IPS-NIHi7 (cell line): ENCODE measurements at regions not wholly inside any gene's neighbourhood (a gene's known extent, or its start where the extent isn't known, plus 50 kb on each side); places are given as distances from the start of the nearest gene placed in this dataset.
"Not testable (repeated sequence)": the region's sequence is repeated elsewhere in the genome, so short reads cannot be mapped to it uniquely, and the experiment has no call there.

Experiments used
- DNase-seq: peaks from one replicate; pipeline ENCODE4 v3.0.0; 2012; ENCODE audit warnings: mixed read lengths; ENCODE audit errors: extremely low spot score

- DNase-seq = no peak
These were observed 115.3 kb upstream of the IRX2 start for GRCh38 chr5:2866662-2867372.

DNA sequence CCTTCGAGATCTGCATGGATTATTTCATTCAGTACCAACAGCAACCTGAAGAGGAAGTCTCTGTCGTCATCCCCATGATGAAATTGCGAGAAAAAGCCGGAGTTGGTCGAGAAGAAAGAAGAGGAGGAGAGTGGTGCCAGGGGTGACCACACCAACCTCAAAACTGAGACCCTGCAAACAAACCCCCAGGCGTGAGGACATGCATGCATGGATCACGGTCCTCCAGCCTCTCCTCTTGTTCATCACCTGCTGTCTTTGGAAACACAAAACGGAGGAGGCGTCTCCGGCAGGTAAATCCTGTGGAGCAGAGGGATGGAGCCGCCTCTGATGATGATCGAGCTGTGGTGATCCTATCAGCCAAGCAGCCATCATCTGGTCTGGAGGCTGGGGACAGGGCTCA, 114.4 kb upstream of the IRX2 start:
- no peak for DNase-seq

GRCh38 chr5:2864515-2865105, 113.1 kb upstream of the IRX2 start:
- no peak for DNase-seq

DNA sequence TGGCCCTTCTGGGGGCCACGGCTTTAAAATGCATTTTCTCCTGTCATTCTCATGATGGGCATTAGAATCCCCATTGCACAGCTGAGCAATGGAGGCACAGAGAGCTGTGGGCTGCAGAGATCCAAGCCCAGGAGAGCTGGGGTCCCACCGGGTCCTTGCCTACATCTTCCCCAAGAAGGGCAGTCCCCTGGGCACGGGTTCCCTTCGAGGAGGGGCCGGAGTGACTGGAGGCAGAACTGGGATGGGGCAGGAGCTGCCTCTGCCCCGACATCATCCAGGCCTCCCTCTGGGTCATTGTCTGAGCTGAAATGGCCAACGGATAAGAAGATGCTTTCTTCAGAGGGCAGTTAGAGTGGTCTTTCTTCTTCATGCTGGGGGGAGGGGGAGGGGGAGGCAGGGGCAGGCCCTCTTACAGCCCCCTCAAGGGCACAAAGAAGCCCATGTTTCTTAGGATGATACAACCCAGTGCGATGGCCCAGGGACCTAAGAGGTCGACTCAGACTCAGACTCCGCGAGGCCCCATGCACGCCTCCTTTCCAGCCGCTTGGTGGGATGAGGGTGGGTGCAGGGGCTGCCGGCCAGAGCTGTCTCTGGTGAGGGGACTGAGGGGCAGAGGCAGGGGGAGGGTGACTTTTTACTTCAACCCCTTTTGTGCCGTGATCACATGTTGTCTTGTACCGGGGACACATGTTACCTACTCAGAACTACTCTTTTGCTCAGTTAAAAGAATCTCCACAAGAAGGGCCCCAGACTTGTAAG, 112.4 kb upstream of the IRX2 start:
- DNase-seq = no peak

GRCh38 chr5:2863133-2863532, 111.7 kb upstream of the IRX2 start:
- no peak for DNase-seq

DNA sequence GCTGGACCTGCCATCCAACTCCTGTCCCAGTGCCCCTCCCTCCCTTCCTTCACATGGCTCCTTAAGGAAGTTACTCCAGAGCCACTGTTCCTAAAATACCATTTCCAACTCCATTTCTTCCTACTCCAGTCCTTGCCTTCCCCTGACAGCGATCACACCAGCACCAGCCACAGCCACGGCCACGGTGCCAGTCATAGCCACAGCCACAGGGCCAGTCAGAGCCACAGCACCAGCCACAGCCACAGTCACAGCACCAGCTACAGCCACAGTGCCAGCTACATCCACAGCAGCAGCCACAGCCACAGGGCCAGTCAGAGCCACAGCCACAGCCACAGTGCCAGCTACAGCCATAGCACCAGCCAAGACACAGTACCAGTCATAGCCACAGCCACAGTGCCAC, 110.7 kb upstream of the IRX2 start:
- DNase-seq = not testable (repeated sequence)

- DNase-seq = no peak
These were observed 110.1 kb upstream of the IRX2 start for GRCh38 chr5:2861605-2862004.

DNA sequence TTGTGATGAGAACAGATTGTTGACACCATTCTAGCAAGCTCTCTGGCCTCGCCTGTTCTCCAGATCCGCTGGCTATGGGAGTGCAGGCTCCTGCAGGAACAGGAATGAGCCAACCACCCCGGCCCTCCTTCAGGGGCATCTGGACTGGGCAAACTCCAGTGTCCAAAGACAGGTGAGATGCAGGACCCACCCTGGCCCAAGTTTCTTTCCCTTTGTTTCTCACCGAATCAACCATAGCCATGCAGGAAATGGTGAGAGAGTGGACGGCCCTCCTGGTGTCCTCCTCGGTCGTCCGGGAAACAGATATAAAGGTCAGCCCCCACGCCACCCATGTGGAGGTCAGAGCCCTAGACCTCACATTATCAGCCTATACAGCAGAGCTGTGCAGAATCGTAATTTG, 108.6 kb upstream of the IRX2 start:
- no peak for DNase-seq

GRCh38 chr5:2857837-2858236, 106.4 kb upstream of the IRX2 start:
- DNase-seq = no peak

DNA sequence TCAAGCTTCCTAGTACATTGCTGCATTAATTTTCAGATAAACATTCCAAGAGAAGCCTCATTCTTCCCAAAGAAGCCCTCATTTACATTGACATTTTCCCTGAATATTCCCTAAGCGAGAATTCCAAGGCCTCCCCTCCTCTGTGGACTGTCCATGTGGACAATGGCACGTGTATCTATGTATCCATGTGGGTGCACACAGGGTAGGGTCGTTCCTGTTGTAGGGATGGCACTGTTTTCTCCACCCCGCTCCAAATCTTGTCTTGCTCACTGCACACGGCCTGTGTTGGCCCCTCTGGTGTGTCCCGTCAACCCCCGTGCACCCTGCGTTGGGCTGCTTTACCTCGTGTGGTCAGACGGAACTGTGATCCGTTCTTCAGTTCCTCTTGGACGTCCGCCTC, 104.7 kb upstream of the IRX2 start:
- no peak for DNase-seq

DNA sequence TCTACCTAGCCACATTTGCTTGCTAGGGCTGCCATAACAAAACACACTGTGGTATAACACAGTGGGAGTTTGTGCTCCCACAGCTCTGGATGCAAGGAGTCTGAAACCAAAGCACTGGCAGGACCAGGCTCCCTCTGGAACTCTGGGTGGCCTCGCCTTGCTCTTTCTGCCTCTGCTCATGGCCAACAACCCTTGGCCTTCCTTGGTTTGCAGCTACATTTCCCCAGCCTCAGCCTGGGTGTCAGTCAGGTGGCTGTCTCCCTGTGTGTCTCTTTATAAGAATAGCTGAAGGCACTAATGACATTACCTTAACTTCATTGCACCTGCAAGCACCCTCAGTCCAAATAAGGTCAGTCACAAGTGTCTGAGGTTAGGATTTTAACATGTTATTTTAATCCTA, 101.0 kb upstream of the IRX2 start:
- DNase-seq = no peak

GRCh38 chr5:2851895-2852294, 100.4 kb upstream of the IRX2 start:
- DNase-seq = no peak

DNA sequence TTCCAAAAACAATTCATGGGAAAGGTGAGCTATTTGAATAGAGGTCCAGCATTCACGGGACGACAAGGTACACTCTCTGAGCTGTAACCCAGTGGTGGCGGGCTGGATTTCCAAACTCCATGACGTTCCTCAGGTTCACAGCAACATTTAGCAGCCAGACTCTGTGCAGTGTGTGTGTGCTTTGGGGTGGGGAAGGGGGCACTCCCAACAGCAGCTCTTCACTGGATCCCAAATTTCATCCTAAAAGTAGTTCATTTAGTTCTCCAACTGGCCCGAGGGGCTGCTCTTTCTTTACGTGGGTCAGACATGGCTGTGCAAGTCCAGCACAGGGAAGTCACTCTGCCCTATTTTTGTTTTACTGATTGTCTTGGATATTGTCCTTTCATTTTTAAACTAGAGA, 98.0 kb upstream of the IRX2 start:
- no peak for DNase-seq

- peak; percentile 37 for DNase-seq
These were observed 97.1 kb upstream of the IRX2 start for GRCh38 chr5:2848619-2849018.

- DNase-seq = no peak
These were observed 96.1 kb upstream of the IRX2 start for GRCh38 chr5:2847608-2848007.

- DNase-seq = no peak
These were observed 89.7 kb upstream of the IRX2 start for GRCh38 chr5:2841208-2841607.

DNA sequence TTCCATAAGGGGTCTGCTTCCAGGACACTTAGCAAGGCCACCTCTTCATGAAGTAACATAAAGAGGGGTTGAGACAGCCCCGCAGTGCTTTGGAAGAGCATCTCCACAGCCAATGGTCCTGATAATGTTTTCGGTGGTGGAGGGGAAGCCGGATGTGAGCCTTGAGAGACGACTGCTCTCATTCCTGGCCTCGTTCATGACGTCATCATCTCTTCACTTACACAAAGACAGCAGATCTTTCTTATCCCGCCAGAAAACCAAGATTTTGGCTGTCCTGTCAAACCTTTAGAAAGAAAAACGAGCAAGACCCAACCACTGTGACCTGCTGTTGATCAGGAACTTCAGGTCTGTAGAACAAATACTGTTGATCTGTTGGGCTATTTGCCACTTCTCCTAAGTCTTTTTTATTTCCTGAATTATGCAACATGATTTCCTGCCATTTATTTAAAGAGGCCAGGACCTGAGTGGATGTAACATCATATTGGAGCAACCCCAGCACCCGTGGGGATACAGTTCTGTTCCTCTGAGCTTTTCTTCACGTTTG, 89.0 kb upstream of the IRX2 start:
- no peak for DNase-seq

GRCh38 chr5:2836133-2836532, 84.7 kb upstream of the IRX2 start:
- no peak for DNase-seq

- peak; percentile 18 for DNase-seq
These were observed 82.1 kb upstream of the IRX2 start for GRCh38 chr5:2833556-2833955.

GRCh38 chr5:2832394-2832793, 80.9 kb upstream of the IRX2 start:
- DNase-seq = peak; percentile 27

- DNase-seq = no peak
These were observed 77.8 kb upstream of the IRX2 start for GRCh38 chr5:2829239-2829638.

DNA sequence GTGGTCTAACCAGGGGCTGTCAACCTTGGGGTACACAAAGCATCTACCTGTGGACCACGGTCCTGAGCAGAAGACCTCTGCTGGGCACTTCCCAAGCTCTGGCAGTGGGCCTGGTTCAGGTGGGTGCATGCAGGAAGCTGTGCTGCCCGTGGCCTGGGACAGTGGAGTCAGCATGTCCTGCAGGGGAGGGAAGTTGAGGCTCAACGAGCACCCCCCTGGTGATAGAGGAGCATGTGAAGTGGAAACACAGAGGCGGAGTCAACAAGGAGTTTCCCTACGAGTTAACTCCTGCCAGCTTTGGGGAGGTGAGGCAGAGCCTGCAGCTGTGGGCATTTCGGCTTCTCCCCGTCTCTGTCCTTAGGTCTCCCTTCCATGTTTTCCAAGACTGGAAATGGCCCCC, 67.5 kb upstream of the IRX2 start:
- no peak for DNase-seq
